ENCODE measurements at regions not wholly inside any gene's neighbourhood (a gene's known extent, or its start where the extent isn't known, plus 50 kb on each side); places are given as distances from the start of the nearest gene placed in this dataset.

DNA sequence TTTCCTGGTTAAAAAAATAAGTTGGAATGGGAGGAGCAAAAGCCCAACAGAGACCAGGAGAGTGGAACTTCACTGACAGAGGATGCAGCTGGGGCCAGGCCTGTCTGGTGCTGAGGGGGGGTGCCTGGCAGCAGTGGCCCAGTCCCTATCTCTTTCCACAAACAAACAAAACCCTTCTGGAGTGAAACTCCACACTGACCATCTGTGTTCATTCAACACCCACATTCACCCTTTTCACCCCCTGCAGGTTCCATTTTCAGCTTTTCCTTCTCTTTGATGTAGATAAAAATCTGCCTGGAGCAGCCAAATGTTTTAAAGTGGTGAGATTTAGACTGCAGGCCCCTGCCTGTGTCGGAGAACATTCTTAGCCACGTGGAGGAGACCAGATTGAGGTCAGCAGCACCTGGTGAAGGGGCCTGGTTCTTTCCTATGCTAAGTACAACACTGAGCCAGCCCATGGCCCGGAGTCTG is 161.4 kb upstream of the CDH11 start:
- TF ChIP-seq, protein P1, sequence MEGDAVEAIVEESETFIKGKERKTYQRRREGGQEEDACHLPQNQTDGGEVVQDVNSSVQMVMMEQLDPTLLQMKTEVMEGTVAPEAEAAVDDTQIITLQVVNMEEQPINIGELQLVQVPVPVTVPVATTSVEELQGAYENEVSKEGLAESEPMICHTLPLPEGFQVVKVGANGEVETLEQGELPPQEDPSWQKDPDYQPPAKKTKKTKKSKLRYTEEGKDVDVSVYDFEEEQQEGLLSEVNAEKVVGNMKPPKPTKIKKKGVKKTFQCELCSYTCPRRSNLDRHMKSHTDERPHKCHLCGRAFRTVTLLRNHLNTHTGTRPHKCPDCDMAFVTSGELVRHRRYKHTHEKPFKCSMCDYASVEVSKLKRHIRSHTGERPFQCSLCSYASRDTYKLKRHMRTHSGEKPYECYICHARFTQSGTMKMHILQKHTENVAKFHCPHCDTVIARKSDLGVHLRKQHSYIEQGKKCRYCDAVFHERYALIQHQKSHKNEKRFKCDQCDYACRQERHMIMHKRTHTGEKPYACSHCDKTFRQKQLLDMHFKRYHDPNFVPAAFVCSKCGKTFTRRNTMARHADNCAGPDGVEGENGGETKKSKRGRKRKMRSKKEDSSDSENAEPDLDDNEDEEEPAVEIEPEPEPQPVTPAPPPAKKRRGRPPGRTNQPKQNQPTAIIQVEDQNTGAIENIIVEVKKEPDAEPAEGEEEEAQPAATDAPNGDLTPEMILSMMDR (IDR thresholded peaks at IDR 0.05; ENCODE audit: insufficient read depth, low read depth, low read length), result no peak
- no peak for TF ChIP-seq EZH2 (IDR thresholded peaks at IDR 0.05; ENCODE audit: insufficient read depth, low read length)
